ENCODE measurements at regions not wholly inside any gene's neighbourhood (a gene's known extent, or its start where the extent isn't known, plus 50 kb on each side); places are given as distances from the start of the nearest gene placed in this dataset.

GRCh38 chr11:69559181-69559580 lies 77.7 kb downstream of the LINC01488 start:
- TF ChIP-seq, protein P1, sequence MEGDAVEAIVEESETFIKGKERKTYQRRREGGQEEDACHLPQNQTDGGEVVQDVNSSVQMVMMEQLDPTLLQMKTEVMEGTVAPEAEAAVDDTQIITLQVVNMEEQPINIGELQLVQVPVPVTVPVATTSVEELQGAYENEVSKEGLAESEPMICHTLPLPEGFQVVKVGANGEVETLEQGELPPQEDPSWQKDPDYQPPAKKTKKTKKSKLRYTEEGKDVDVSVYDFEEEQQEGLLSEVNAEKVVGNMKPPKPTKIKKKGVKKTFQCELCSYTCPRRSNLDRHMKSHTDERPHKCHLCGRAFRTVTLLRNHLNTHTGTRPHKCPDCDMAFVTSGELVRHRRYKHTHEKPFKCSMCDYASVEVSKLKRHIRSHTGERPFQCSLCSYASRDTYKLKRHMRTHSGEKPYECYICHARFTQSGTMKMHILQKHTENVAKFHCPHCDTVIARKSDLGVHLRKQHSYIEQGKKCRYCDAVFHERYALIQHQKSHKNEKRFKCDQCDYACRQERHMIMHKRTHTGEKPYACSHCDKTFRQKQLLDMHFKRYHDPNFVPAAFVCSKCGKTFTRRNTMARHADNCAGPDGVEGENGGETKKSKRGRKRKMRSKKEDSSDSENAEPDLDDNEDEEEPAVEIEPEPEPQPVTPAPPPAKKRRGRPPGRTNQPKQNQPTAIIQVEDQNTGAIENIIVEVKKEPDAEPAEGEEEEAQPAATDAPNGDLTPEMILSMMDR (IDR thresholded peaks at IDR 0.05) = no peak
- TF ChIP-seq POLR2A (IDR thresholded peaks at IDR 0.05) = no peak
- no peak for TF ChIP-seq POLR2AphosphoS5 (IDR thresholded peaks at IDR 0.05)
